ENCODE measurements at regions not wholly inside any gene's neighbourhood (a gene's known extent, or its start where the extent isn't known, plus 50 kb on each side); places are given as distances from the start of the nearest gene placed in this dataset.

DNA sequence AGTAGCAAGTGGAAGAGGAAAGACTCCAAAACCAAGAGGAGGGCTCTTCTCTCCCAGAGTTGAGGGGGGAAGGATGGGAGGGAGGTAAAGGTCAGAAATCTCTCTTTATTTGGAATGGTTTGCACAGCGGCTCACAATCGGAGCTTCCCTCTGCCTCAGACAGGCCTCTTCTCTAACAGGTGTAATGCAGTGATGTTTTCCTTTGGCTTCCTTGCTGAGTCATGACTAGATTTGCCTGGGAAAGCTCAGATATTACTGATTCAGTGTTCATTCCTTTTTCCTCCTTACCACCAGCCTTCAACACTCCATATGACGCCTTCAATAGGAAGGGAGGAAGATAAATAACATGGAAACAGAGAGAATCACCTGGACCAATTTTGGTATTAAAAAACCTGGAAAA lies 136.6 kb downstream of the RNF152 start:
- no peak for TF ChIP-seq ZFX (IDR thresholded peaks at IDR 0.05)
- TF ChIP-seq, protein P1, sequence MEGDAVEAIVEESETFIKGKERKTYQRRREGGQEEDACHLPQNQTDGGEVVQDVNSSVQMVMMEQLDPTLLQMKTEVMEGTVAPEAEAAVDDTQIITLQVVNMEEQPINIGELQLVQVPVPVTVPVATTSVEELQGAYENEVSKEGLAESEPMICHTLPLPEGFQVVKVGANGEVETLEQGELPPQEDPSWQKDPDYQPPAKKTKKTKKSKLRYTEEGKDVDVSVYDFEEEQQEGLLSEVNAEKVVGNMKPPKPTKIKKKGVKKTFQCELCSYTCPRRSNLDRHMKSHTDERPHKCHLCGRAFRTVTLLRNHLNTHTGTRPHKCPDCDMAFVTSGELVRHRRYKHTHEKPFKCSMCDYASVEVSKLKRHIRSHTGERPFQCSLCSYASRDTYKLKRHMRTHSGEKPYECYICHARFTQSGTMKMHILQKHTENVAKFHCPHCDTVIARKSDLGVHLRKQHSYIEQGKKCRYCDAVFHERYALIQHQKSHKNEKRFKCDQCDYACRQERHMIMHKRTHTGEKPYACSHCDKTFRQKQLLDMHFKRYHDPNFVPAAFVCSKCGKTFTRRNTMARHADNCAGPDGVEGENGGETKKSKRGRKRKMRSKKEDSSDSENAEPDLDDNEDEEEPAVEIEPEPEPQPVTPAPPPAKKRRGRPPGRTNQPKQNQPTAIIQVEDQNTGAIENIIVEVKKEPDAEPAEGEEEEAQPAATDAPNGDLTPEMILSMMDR (conservative IDR thresholded peaks at IDR 0.05) = no peak
- H3K27ac ChIP-seq = no peak overlapping the region

DNA sequence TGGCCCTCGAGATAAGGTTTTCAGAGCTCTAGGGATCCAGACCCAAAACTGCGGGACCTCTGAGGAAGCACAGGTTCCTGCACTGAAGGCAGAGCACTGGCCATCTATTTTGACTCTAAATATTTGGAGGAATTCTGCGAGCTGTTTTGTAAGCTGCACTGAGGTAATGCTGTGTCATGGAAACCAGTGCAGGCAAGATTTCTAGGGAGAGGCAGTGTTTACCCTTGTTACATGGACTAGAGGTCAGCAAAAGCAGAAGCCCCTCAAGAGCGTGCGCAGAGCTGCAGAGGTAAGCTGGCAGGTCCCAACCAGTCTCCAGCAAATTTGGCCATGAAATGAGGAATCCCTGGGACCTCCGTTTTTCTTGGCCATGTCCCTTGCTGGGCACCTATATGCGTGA lies 137.3 kb downstream of the RNF152 start:
- H3K27ac ChIP-seq = no peak overlapping the region
- no peak for TF ChIP-seq ZFX (IDR thresholded peaks at IDR 0.05)
- TF ChIP-seq, protein P1 (conservative IDR thresholded peaks at IDR 0.05) = no peak

DNA sequence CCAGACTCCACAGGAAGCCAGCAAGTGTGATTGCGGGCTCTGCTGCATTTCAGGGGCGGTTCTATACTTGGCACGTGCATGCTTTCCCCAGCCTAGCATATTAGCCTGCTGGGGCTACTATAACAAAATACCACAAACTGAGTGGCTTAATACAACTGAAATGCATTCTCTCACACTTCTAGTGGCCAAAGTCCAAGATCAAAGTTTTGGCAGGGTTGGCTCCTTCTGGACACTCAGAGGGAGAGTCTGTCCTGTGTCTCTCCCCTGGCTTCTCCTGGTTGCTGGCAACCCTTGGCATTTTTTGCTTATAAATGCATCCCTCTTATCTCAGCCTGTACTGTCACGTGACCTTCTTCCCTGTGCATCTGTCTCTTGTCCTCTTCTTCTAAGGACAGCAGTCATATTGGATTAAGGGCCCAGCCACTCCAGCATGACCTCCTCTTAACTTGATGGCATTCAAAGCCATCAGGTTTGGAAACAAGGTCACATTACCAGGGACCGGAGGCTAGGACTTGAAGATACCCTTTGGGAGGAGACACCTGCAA lies 138.7 kb downstream of the RNF152 start:
- TF ChIP-seq, protein P1 (conservative IDR thresholded peaks at IDR 0.05) = no peak
- TF ChIP-seq ZFX (IDR thresholded peaks at IDR 0.05) = no peak
- H3K27ac ChIP-seq = no peak overlapping the region

DNA sequence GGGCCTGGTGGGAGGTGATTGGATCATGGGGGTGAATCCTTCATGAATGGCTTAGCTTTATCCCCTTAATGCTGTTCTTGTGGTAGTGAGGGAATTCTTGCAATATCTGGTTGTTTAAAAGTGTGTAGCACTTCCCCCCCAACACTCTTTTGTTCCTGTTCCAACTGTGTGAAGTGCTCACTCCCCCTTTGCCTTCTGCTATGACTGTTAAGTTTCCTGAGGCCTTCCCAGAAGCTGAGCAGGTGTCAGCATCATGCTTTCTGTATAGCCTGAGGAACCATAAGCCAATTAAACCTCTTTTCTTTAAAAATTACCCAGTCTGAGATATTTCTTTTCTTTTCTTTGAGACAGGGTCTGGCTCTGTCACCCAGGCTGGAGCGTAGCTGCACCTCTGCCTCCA lies 139.4 kb downstream of the RNF152 start:
- TF ChIP-seq, protein P1 (conservative IDR thresholded peaks at IDR 0.05) = no peak
- TF ChIP-seq ZFX (IDR thresholded peaks at IDR 0.05) = no peak
- H3K27ac ChIP-seq = no peak overlapping the region

DNA sequence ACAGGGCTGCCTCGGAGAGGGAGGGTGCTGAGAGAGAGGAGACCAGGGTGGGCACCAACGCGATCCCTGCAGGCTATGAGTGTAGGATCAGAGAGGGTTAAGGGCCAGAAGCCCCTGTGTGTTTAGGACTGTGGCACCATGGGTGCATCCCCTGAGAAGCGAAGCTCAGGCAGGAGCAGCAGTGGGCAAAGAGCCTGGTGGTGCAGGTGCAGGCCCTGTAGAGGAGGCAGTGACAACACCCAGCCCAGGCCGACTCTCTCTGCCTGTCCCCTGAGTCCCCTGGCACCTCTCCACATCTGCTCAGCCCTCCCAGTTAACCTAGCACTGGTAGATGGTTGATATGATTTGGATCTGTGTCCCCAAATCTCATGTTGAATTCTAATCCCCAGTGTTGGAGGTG lies 139.8 kb downstream of the RNF152 start:
- no peak overlapping the region for H3K27ac ChIP-seq
- TF ChIP-seq ZFX (IDR thresholded peaks at IDR 0.05) = no peak
- TF ChIP-seq, protein P1 (conservative IDR thresholded peaks at IDR 0.05) = no peak

DNA sequence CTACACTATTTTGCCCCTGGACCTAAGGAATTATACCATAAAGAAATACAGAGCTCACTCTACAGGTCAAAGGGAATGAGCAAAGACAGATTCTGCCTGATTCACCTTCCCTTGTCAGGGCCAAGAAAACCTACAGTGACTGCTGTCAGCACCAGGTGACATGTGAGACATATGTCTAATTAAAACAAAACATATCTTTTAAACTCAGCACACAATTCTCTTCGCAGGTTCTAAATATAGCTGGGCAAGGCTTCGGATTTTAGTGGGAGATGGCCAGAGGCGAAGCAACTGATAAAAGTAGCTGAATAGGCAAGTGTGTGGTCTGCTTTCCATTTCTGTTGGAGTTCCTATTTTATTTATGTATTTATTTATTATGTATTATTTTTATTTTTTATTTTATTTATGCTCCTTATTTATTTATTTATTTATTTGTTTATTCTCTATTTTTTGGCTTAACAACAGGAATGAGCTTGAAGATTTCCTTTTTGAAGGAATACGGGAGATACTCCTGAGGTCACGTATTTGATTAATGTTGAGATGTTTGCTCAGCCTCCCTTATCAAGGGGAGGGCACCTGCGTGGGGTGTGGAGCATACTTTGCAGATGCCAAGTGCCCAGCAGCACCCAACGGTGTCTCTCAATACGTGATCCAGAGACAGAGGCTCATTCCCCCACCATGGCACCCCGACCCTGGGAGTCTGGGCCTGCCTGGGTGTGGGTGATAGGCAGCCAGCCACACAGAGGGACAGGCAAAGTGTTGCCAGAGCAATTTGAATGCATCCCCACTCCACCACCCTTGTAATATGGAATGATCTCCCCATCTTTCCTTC lies 141.8 kb downstream of the RNF152 start:
- TF ChIP-seq, protein P1 (conservative IDR thresholded peaks at IDR 0.05) = no peak
- TF ChIP-seq ZFX (IDR thresholded peaks at IDR 0.05) = no peak
- H3K27ac ChIP-seq = no peak overlapping the region

DNA sequence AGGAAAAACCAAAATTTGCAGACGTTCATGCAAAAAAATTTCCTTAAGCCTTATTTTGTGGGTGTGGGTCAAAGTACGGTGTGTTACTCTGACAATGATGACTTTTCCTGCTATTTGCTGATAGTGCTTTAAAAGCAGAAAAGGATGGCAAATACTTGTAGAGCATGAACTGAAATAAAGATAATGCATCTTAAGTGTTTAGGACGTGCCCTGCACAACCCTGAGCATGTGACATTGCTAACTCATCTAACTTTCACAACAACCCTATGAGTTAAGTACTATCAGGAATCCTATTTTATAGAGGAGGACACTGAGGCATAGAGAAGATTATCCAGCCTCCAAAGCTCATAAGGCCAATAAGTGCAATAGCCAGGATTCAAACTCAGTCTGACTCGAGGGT lies 143.3 kb downstream of the RNF152 start:
- no peak overlapping the region for H3K27ac ChIP-seq
- no peak for TF ChIP-seq ZFX (IDR thresholded peaks at IDR 0.05)
- TF ChIP-seq, protein P1 (conservative IDR thresholded peaks at IDR 0.05) = no peak

All from C4-2B (cell line).